Astrocyte (in vitro differentiated cells and primary cell): ENCODE measurements at regions not wholly inside any gene's neighbourhood (a gene's known extent, or its start where the extent isn't known, plus 50 kb on each side); places are given as distances from the start of the nearest gene placed in this dataset.

Experiments
- CTCF ChIP-seq: IDR thresholded peaks from 2 replicates; pipeline ENCODE4 v1.5.1; 2011; ENCODE audit warnings: low read depth, mild to moderate bottlenecking, inconsistent platforms, low read length, moderate library complexity; ENCODE audit not compliant: insufficient read depth
- EZH2 ChIP-seq: IDR thresholded peaks from 2 replicates; pipeline ENCODE4 v1.6.1; 2012; ENCODE audit warnings: mild to moderate bottlenecking, low read length, inconsistent platforms; ENCODE audit not compliant: insufficient read depth

GRCh38 chr10:130495116-130495862 is 359.1 kb downstream of the GLRX3 start:
- no peak for TF ChIP-seq CTCF
- TF ChIP-seq EZH2: no peak
